Peyer's patch (tissue), 4 donors: ENCODE measurements at regions not wholly inside any gene's neighbourhood (a gene's known extent, or its start where the extent isn't known, plus 50 kb on each side); places are given as distances from the start of the nearest gene placed in this dataset.

Experiments used
- DNase-seq, 3 donors: peaks; one replicate each; pipeline ENCODE4 v3.0.0-alpha.2; 2017 to 2019
- H3K27ac ChIP-seq, 4 donors: fragments of 200-600 bp; sonication (generic); one replicate each; pipeline ENCODE4 v1.5.1; 2016 to 2019
- H3K27me3 ChIP-seq, 2 donors: fragments of 200-600 bp; sonication (generic); one replicate each; pipeline ENCODE4 v1.5.1; 2019
- H3K36me3 ChIP-seq, 3 donors: fragments of 200-600 bp; sonication (generic); one replicate each; pipeline ENCODE4 v1.5.1; 2016 to 2019
- H3K4me1 ChIP-seq, 4 donors: fragments of 200-600 bp; sonication (generic); one replicate each; pipeline ENCODE4 v1.5.1; 2016 to 2019
- H3K4me3 ChIP-seq, 4 donors: fragments of 200-600 bp; sonication (generic); 1 replicate in 3 of 4; 2 replicates in 1 of 4; pipeline ENCODE4 v1.5.1; 2016 to 2019; ENCODE audit warnings: mild to moderate bottlenecking in 1 of 4
- H3K9me3 ChIP-seq, 4 donors: fragments of 200-600 bp; sonication (generic); one replicate each; pipeline ENCODE4 v1.5.1; 2016 to 2019; ENCODE audit warnings: mild to moderate bottlenecking in 1 of 4
- CTCF ChIP-seq, 6 experiments: fragments of 450-650 bp in 4 of 6; fragments of 200-600 bp in 2 of 6; sonication (generic) in 1 of 6; IDR thresholded peaks; one replicate each; pipeline ENCODE4 v1.5.1; 2017 to 2019; ENCODE audit warnings: antibody characterized with exemption in 6 of 6, mild to moderate bottlenecking in 3 of 6, moderate library complexity in 1 of 6
- POLR2A ChIP-seq, 2 donors: fragments of 450-650 bp; IDR thresholded peaks; one replicate each; pipeline ENCODE4 v1.5.1; 2017; ENCODE audit warnings: antibody characterized with exemption in 2 of 2, mild to moderate bottlenecking in 2 of 2, moderate library complexity in 2 of 2

GRCh38 chr3:154762486-154762885 is 317.6 kb upstream of the MME start:
- H3K36me3 ChIP-seq = no peaks in the 10 kb centered on the region
- no peak overlapping the region for H3K27ac ChIP-seq
- TF ChIP-seq CTCF (IDR thresholded peaks at IDR 0.05) = no peak
- TF ChIP-seq POLR2A (IDR thresholded peaks at IDR 0.05) = no peak
- no peaks in the 10 kb centered on the region for H3K27me3 ChIP-seq
- no peaks in the 10 kb centered on the region for H3K9me3 ChIP-seq
- H3K4me3 ChIP-seq = no peak overlapping the region
- H3K4me1 ChIP-seq = no peaks in the 10 kb centered on the region
- DNase-seq = no peak

- H3K36me3 ChIP-seq = no peaks in the 10 kb centered on the region
- no peak for DNase-seq
Measured at GRCh38 chr3:154759966-154760365, 320.2 kb upstream of the MME start.

GRCh38 chr3:154758109-154758868 is 321.8 kb upstream of the MME start:
- H3K4me1 ChIP-seq = no peaks in the 10 kb centered on the region
- H3K36me3 ChIP-seq = no peaks in the 10 kb centered on the region
- H3K4me3 ChIP-seq = no peak overlapping the region
- peak in 4 of 6 experiments; percentile 11 to 49 (median 44) for TF ChIP-seq CTCF (IDR thresholded peaks at IDR 0.05)
- no peak for TF ChIP-seq POLR2A (IDR thresholded peaks at IDR 0.05)
- DNase-seq = no peak
- H3K27ac ChIP-seq = no peak overlapping the region
- H3K9me3 ChIP-seq = no peaks in the 10 kb centered on the region
- H3K27me3 ChIP-seq = no peaks in the 10 kb centered on the region

More at GRCh38 chr3:154759966-154760365, 320.2 kb upstream of the MME start:
- TF ChIP-seq POLR2A (IDR thresholded peaks at IDR 0.05) (no peak), CTCF (IDR thresholded peaks at IDR 0.05) (no peak)
- Histone ChIP-seq H3K27ac (no peak overlapping the region), H3K4me1 (no peaks in the 10 kb centered on the region), H3K4me3 (no peak overlapping the region), H3K9me3 (no peaks in the 10 kb centered on the region), H3K27me3 (no peaks in the 10 kb centered on the region)

GRCh38 chr3:154753101-154753500 is 323.1 kb upstream of the GPR149 start:
- Histone ChIP-seq H3K4me3 (no peak overlapping the region), H3K27me3 (no peaks in the 10 kb centered on the region), H3K9me3 (no peaks in the 10 kb centered on the region), H3K4me1 (no peaks in the 10 kb centered on the region), H3K36me3 (no peaks in the 10 kb centered on the region), H3K27ac (no peak overlapping the region)
- no peak for DNase-seq
- TF ChIP-seq POLR2A (IDR thresholded peaks at IDR 0.05) (no peak), CTCF (IDR thresholded peaks at IDR 0.05) (no peak)

GRCh38 chr3:154749514-154749913 is 319.5 kb upstream of the GPR149 start:
- no peak overlapping the region for H3K27ac ChIP-seq
- TF ChIP-seq POLR2A (IDR thresholded peaks at IDR 0.05) (no peak), CTCF (IDR thresholded peaks at IDR 0.05) (no peak)
- DNase-seq = no peak

More at GRCh38 chr3:154749514-154749913, 319.5 kb upstream of the GPR149 start:
- no peaks in the 10 kb centered on the region for H3K27me3 ChIP-seq
- no peaks in the 10 kb centered on the region for H3K36me3 ChIP-seq
- no peak overlapping the region for H3K4me3 ChIP-seq
- no peaks in the 10 kb centered on the region for H3K9me3 ChIP-seq
- no peaks in the 10 kb centered on the region for H3K4me1 ChIP-seq
